ENCODE measurements at regions not wholly inside any gene's neighbourhood (a gene's known extent, or its start where the extent isn't known, plus 50 kb on each side); places are given as distances from the start of the nearest gene placed in this dataset.

GRCh38 chr6:94036024-94036423 lies 616.7 kb upstream of the EPHA7 start:
- no peak overlapping the region for H3K4me3 ChIP-seq
- intact Hi-C loops (cut with DNase I; ENCODE audit: low total_unique reads): no loop called here
- TF ChIP-seq CTCF (IDR thresholded peaks at IDR 0.05) (no peak), POLR2A (IDR thresholded peaks at IDR 0.05) (no peak)
- no peaks in the 10 kb centered on the region for H3K4me1 ChIP-seq
- H3K27ac ChIP-seq: no peak overlapping the region
- H3K27me3 ChIP-seq: no peaks in the 10 kb centered on the region
- DNase-seq: no peak
- H3K36me3 ChIP-seq (ENCODE audit: low read depth, missing control alignments): no peaks in the 10 kb centered on the region
- H3K9me3 ChIP-seq: no peaks in the 10 kb centered on the region
- WGBS, 2 donors: 72 to 93% methylated on average over 3 of the region's 3 CpGs

GRCh38 chr6:94027374-94027773 lies 608.0 kb upstream of the EPHA7 start:
- intact Hi-C loops (cut with DNase I; ENCODE audit: low total_unique reads): no loop called here
- WGBS, 2 donors: 78 to 100% methylated on average over 1 of the region's 1 CpG

GRCh38 chr6:94026575-94026974 lies 607.2 kb upstream of the EPHA7 start:
- Histone ChIP-seq H3K27me3 (no peaks in the 10 kb centered on the region), H3K36me3 (ENCODE audit: low read depth, missing control alignments) (no peaks in the 10 kb centered on the region), H3K4me1 (no peaks in the 10 kb centered on the region), H3K4me3 (no peak overlapping the region), H3K27ac (no peak overlapping the region), H3K9me3 (no peaks in the 10 kb centered on the region)
- DNase-seq: no peak
- WGBS, 2 donors: 69 to 72% methylated on average over 8 of the region's 8 CpGs
- intact Hi-C loops (cut with DNase I; ENCODE audit: low total_unique reads): no loop called here
- TF ChIP-seq POLR2A (IDR thresholded peaks at IDR 0.05): no peak
- TF ChIP-seq CTCF (IDR thresholded peaks at IDR 0.05): no peak

More at GRCh38 chr6:94027374-94027773, 608.0 kb upstream of the EPHA7 start:
- Histone ChIP-seq H3K27ac (no peak overlapping the region), H3K4me1 (no peaks in the 10 kb centered on the region), H3K27me3 (no peaks in the 10 kb centered on the region), H3K4me3 (no peak overlapping the region), H3K9me3 (no peaks in the 10 kb centered on the region), H3K36me3 (ENCODE audit: low read depth, missing control alignments) (no peaks in the 10 kb centered on the region)
- no peak for DNase-seq
- TF ChIP-seq CTCF (IDR thresholded peaks at IDR 0.05): no peak
- no peak for TF ChIP-seq POLR2A (IDR thresholded peaks at IDR 0.05)

- H3K4me3 ChIP-seq: no peak overlapping the region
- H3K36me3 ChIP-seq (ENCODE audit: low read depth, missing control alignments): no peaks in the 10 kb centered on the region
- no peak overlapping the region for H3K27ac ChIP-seq
- no peak for DNase-seq
- 59 to 61% methylated on average over 1 of the region's 1 CpG for WGBS, 2 donors
- intact Hi-C loops (cut with DNase I; ENCODE audit: low total_unique reads): no loop called here
- H3K27me3 ChIP-seq: no peaks in the 10 kb centered on the region
- TF ChIP-seq CTCF (IDR thresholded peaks at IDR 0.05): no peak
- TF ChIP-seq POLR2A (IDR thresholded peaks at IDR 0.05): no peak
- H3K4me1 ChIP-seq: no peaks in the 10 kb centered on the region
- H3K9me3 ChIP-seq: no peaks in the 10 kb centered on the region
Measured at GRCh38 chr6:94005835-94006234, 586.5 kb upstream of the EPHA7 start.

GRCh38 chr6:93992976-93993375 lies 573.6 kb upstream of the EPHA7 start:
- Histone ChIP-seq H3K4me1 (no peaks in the 10 kb centered on the region), H3K36me3 (ENCODE audit: low read depth, missing control alignments) (no peaks in the 10 kb centered on the region), H3K27ac (no peak overlapping the region), H3K4me3 (no peak overlapping the region), H3K27me3 (no peaks in the 10 kb centered on the region), H3K9me3 (no peaks in the 10 kb centered on the region)
- intact Hi-C loops (cut with DNase I; ENCODE audit: low total_unique reads): no loop called here
- TF ChIP-seq CTCF (IDR thresholded peaks at IDR 0.05): no peak
- DNase-seq: no peak
- 31 to 41% methylated on average over 1 of the region's 1 CpG for WGBS, 2 donors
